AG09309 (cell line): ENCODE measurements at regions not wholly inside any gene's neighbourhood (a gene's known extent, or its start where the extent isn't known, plus 50 kb on each side); places are given as distances from the start of the nearest gene placed in this dataset.

ENCODE experiments used
- DNase-seq: peaks from one replicate; pipeline ENCODE4 v3.0.0-alpha.2; 2010; ENCODE audit warnings: low read depth
- H3K4me3 ChIP-seq: 2 replicates; pipeline ENCODE4 v1.5.1; 2011; ENCODE audit warnings: mild to moderate bottlenecking, low read depth, low read length, moderate library complexity; ENCODE audit not compliant: control insufficient read depth
- CTCF ChIP-seq: IDR thresholded peaks from 2 replicates; pipeline ENCODE4 v1.5.1; 2011; ENCODE audit warnings: mild to moderate bottlenecking, low read depth, low read length, inconsistent platforms; ENCODE audit not compliant: insufficient read depth, control insufficient read depth; ENCODE audit errors: missing control alignments

GRCh38 chr9:126017758-126018157 is 270.6 kb downstream of the PBX3 start:
- no peak overlapping the region for H3K4me3 ChIP-seq
- no peak for DNase-seq
- no peak for TF ChIP-seq CTCF

- no peak overlapping the region for H3K4me3 ChIP-seq
- no peak for TF ChIP-seq CTCF
- no peak for DNase-seq
Measured at GRCh38 chr9:126020836-126021235, 273.7 kb downstream of the PBX3 start.

- H3K4me3 ChIP-seq: no peak overlapping the region
- DNase-seq: no peak
- no peak for TF ChIP-seq CTCF
Measured at GRCh38 chr9:126023962-126024361, 276.8 kb downstream of the PBX3 start.

GRCh38 chr9:126024581-126025230 is 277.5 kb downstream of the PBX3 start:
- no peak overlapping the region for H3K4me3 ChIP-seq
- TF ChIP-seq CTCF: no peak

GRCh38 chr9:126025991-126026390 is 278.8 kb downstream of the PBX3 start:
- no peak for DNase-seq
- no peak for TF ChIP-seq CTCF
- no peak overlapping the region for H3K4me3 ChIP-seq

More at GRCh38 chr9:126024581-126025230, 277.5 kb downstream of the PBX3 start:
- DNase-seq: no peak

GRCh38 chr9:126027566-126027965 is 280.4 kb downstream of the PBX3 start:
- no peak for DNase-seq
- no peak for TF ChIP-seq CTCF
- H3K4me3 ChIP-seq: no peak overlapping the region
